ENCODE measurements at regions not wholly inside any gene's neighbourhood (a gene's known extent, or its start where the extent isn't known, plus 50 kb on each side); places are given as distances from the start of the nearest gene placed in this dataset.
"Not testable (repeated sequence)": the region's sequence is repeated elsewhere in the genome, so short reads cannot be mapped to it uniquely, and the experiment has no call there.

GRCh38 chr16:5158494-5158893, 60.9 kb upstream of the EEF2KMT start:
- no peak for TF ChIP-seq CTCF (conservative IDR thresholded peaks at IDR 0.05; ENCODE audit: low read depth, low read length)
- H3K4me3 ChIP-seq (ENCODE audit: low read length): no peak overlapping the region
- DNase-seq (ENCODE audit: low read depth): no peak

GRCh38 chr16:5156486-5156885, 58.9 kb upstream of the EEF2KMT start:
- not testable (repeated sequence) for DNase-seq (ENCODE audit: low read depth); H3K4me3 ChIP-seq (ENCODE audit: low read length)

- not testable (repeated sequence) for DNase-seq (ENCODE audit: low read depth); H3K4me3 ChIP-seq (ENCODE audit: low read length)
Measured at GRCh38 chr16:5154006-5154405, 56.4 kb upstream of the EEF2KMT start.

- not testable (repeated sequence) for DNase-seq (ENCODE audit: low read depth)
Measured at GRCh38 chr16:5151409-5151808, 53.8 kb upstream of the EEF2KMT start.

More at GRCh38 chr16:5151409-5151808, 53.8 kb upstream of the EEF2KMT start:
- not testable (repeated sequence) for H3K4me3 ChIP-seq (ENCODE audit: low read length)
